GM18507 (cell line): ENCODE measurements at regions not wholly inside any gene's neighbourhood (a gene's known extent, or its start where the extent isn't known, plus 50 kb on each side); places are given as distances from the start of the nearest gene placed in this dataset.
"Not testable (repeated sequence)": the region's sequence is repeated elsewhere in the genome, so short reads cannot be mapped to it uniquely, and the experiment has no call there.

Experiments
- DNase-seq: peaks from one replicate; pipeline ENCODE4 v3.0.0; 2011; ENCODE audit warnings: low read depth; ENCODE audit not compliant: insufficient read length; ENCODE audit errors: extremely low spot score
- FAIRE-seq: peaks from 2 replicates; lab custom pipeline; 2011; peaks lifted over from hg19 to GRCh38; lab: Jason Lieb, UNC

- FAIRE-seq (no peak), DNase-seq (no peak)
These were observed 85.3 kb upstream of the DLX6 start for GRCh38 chr7:96920064-96920463.

GRCh38 chr7:96920713-96921112, 84.6 kb upstream of the DLX6 start:
- FAIRE-seq, result no peak
- no peak for DNase-seq

GRCh38 chr7:96921231-96921630, 84.1 kb upstream of the DLX6 start:
- FAIRE-seq, result no peak
- DNase-seq, result no peak

- FAIRE-seq (no peak), DNase-seq (no peak)
These were observed 83.6 kb upstream of the DLX6 start for GRCh38 chr7:96921771-96922170.

- FAIRE-seq, DNase-seq: not testable (repeated sequence)
These were observed 82.0 kb upstream of the DLX6 start for GRCh38 chr7:96923345-96923744.

- FAIRE-seq (no peak), DNase-seq (no peak)
These were observed 78.2 kb upstream of the DLX6 start for GRCh38 chr7:96927131-96927530.

- no peak for DNase-seq
- no peak for FAIRE-seq
These were observed 76.4 kb upstream of the DLX6 start for GRCh38 chr7:96928965-96929364.

GRCh38 chr7:96931891-96932290, 73.5 kb upstream of the DLX6 start:
- no peak for DNase-seq
- FAIRE-seq, result no peak

- DNase-seq (no peak), FAIRE-seq (no peak)
These were observed 72.2 kb upstream of the DLX6 start for GRCh38 chr7:96933067-96933645.

GRCh38 chr7:96936621-96937020, 68.7 kb upstream of the DLX6 start:
- FAIRE-seq, result no peak
- no peak for DNase-seq

GRCh38 chr7:96942112-96942511, 63.2 kb upstream of the DLX6 start:
- no peak for DNase-seq
- FAIRE-seq, result no peak

GRCh38 chr7:96949766-96950165, 55.6 kb upstream of the DLX6 start:
- no peak for FAIRE-seq

GRCh38 chr7:96952974-96953391, 52.4 kb upstream of the DLX6 start:
- no peak for DNase-seq
- no peak for FAIRE-seq

More at GRCh38 chr7:96949766-96950165, 55.6 kb upstream of the DLX6 start:
- DNase-seq, result no peak

- no peak for DNase-seq
- no peak for FAIRE-seq
These were observed 51.5 kb upstream of the DLX6 start for GRCh38 chr7:96953676-96954513.
